SW 1271 (cell line): ENCODE measurements at regions not wholly inside any gene's neighbourhood (a gene's known extent, or its start where the extent isn't known, plus 50 kb on each side); places are given as distances from the start of the nearest gene placed in this dataset.

ENCODE experiments used
- DNase-seq, 2 experiments: peaks; one replicate each; lab custom pipeline; 2025; lab: John Stamatoyannopoulos, UW

- no peak for DNase-seq
Measured at GRCh38 chr5:56588131-56588487, 227.2 kb upstream of the MAP3K1 start.

GRCh38 chr5:56587381-56588130 lies 227.8 kb upstream of the MAP3K1 start:
- DNase-seq, result no peak

GRCh38 chr5:56585999-56586691 lies 229.2 kb upstream of the MAP3K1 start:
- no peak for DNase-seq

GRCh38 chr5:56585461-56585860 lies 229.9 kb upstream of the MAP3K1 start:
- no peak for DNase-seq

GRCh38 chr5:56581426-56581825 lies 233.9 kb upstream of the MAP3K1 start:
- no peak for DNase-seq

GRCh38 chr5:56580864-56581263 lies 234.5 kb upstream of the MAP3K1 start:
- no peak for DNase-seq

GRCh38 chr5:56575821-56576220 lies 239.5 kb upstream of the MAP3K1 start:
- no peak for DNase-seq

GRCh38 chr5:56574778-56575177 lies 240.6 kb upstream of the MAP3K1 start:
- no peak for DNase-seq

GRCh38 chr5:56569566-56569965 lies 245.8 kb upstream of the MAP3K1 start:
- peak in 1 of 2 experiments; percentile 11 for DNase-seq

GRCh38 chr5:56569076-56569475 lies 246.3 kb upstream of the MAP3K1 start:
- DNase-seq, result peak in 1 of 2 experiments; percentile 29

GRCh38 chr5:56567278-56567677 lies 248.1 kb upstream of the MAP3K1 start:
- no peak for DNase-seq

- no peak for DNase-seq
Measured at GRCh38 chr5:56566374-56567249, 248.7 kb upstream of the MAP3K1 start.

GRCh38 chr5:56565644-56566043 lies 249.7 kb upstream of the MAP3K1 start:
- no peak for DNase-seq

GRCh38 chr5:56565283-56565615 lies 250.1 kb upstream of the MAP3K1 start:
- DNase-seq, result no peak

- DNase-seq, result no peak
Measured at GRCh38 chr5:56564541-56565282, 250.6 kb upstream of the MAP3K1 start.

GRCh38 chr5:56561455-56561854 lies 253.9 kb upstream of the MAP3K1 start:
- DNase-seq, result no peak

GRCh38 chr5:56558131-56558745 lies 257.1 kb upstream of the MAP3K1 start:
- no peak for DNase-seq

- DNase-seq, result no peak
Measured at GRCh38 chr5:56557198-56557597, 258.2 kb upstream of the MAP3K1 start.

- no peak for DNase-seq
Measured at GRCh38 chr5:56552612-56553268, 262.6 kb upstream of the MAP3K1 start.

- no peak for DNase-seq
Measured at GRCh38 chr5:56550227-56550626, 265.1 kb upstream of the MAP3K1 start.
